Endothelial cell of hepatic sinusoid (primary cell): ENCODE measurements at regions not wholly inside any gene's neighbourhood (a gene's known extent, or its start where the extent isn't known, plus 50 kb on each side); places are given as distances from the start of the nearest gene placed in this dataset.
"Not testable (repeated sequence)": the region's sequence is repeated elsewhere in the genome, so short reads cannot be mapped to it uniquely, and the experiment has no call there.

Experiments used
- in situ Hi-C: cut with HindIII; loops from 2 replicates; pipeline ENCODE4 v1.10.0; 2017; ENCODE audit warnings: low sequenced_read_pairs

DNA sequence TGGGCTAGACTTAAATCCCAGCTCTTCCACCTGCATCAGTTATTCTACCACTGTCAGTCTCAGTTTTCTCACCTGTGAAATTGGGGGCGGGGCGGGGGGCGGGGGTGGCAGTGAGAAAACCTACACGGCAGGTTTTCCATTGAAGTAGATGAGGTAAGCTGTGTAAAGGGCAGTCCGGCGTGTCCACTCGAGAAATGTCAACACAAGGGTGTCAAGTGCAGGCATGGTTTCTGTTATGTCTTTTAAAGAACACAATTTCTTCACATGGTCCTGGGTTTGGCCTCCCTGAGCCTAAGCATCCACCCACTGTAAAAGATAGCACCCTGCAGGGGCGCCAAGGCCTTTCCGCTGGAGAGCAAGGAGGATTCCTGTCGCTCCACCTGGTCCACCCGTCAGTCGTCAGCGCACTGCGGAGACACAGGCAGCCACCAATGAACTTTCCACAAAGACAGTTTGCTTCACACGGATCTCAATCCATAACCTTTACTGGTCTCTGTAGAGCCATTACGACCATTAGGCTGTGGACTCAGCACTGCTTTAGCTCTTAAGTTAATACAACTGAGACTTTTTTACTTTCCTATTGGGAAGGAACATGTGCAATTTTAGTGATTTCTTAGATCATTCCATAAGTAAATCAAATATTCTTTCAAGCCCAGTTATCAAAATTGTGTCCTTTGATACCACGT lies 99.5 kb upstream of the FOXB1 start:
- in situ Hi-C loops = no loop called here

DNA sequence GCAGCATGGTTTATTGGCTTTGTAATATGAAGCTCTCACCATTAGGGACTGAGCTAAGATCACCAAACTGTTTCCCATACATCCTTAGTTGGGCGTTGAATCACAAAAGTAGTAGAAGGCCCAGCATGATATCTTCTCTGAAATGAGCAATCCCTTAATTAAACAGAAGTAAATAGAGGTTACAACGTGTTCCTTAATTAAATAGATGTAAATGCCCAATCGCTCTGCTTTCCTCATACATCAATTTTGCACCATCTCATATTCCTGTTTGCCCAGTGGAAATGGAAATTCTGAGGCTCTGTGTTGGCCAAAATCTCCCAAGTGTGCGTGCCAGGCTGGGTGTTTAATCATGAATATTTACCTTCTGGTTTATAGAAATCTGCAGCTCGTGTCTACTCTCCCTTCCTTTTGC lies 107.4 kb upstream of the FOXB1 start:
- in situ Hi-C loops = no loop called here

DNA sequence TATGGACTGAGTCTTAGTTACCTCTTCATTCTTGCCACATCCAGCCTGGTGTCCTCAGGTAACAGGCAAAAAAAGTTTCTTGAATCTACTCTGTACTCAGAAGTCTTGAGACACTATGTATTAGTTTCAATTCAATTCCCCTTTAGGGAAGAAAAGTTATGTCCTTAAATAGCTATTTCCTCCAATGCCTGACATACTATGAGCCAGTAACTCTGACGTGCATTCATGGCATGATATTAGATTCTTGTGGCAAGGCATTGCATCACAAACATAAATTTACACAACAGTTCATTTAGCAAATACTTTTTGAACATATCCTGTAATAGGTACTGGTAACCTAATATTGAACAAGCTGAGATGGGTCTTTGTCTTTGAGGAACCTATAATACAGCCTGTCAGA lies 109.3 kb upstream of the FOXB1 start:
- in situ Hi-C loops = loop anchor here (5.0 kb wide), 1 partner anchor 87 kb away; no protein-coding TSS in a partner anchor

DNA sequence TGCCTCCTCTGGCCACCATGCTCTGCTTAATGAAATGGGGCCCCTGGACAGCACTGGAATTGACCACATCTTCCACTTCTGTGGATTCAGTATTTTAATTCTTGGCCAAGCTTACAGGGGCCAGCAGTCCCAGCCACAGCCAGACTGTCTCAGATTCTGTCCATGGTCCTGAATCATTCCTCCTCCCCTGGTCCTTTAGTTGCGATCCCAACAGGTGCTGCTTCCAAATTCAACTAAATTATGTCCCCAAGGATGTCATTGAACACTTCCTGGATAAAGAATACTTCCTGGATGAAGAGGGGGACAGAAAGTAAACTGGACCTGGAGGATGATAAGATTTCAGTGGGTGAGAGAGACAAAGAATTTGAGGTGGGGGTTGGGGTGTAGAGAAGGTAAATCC lies 111.1 kb upstream of the FOXB1 start:
- in situ Hi-C loops = loop anchor here (5.0 kb wide), 1 partner anchor 89 kb away; no protein-coding TSS in a partner anchor

DNA sequence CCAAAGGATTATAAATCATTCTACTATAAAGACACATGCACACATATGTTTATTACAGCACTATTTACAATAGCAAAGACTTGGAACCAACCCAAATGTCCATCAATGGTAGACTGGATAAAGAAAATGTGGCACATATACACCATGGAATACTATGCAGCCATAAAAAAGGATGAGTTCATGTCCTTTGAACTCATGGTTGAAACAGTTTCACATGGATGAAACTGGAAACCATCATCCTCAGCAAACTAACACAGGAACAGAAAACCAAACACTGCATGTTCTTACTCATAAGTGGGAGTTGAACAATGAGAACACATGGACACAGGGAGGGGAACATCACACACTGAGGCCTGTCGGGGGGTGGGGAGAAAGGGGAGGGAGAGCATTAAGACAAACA lies 116.2 kb upstream of the FOXB1 start:
- in situ Hi-C loops = not testable (repeated sequence)

DNA sequence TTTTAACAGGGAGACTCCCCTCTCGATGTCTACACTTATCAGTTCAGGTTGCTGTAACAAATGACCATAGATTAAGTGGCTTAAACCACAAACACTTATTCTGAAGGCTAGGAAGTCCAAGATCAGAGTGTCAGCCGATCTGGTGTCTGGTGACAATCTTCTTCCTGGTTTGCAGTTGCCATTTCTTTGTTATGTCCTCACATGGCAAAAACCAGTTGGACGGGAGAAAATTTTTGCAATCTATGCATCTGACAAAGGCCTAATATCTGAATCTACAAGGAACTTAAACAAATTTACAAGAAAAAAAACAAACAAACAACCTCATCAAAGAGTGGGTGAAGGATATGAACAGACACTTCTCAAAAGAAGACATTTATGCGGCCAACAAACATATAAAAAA lies 116.9 kb upstream of the FOXB1 start:
- in situ Hi-C loops = no loop called here

DNA sequence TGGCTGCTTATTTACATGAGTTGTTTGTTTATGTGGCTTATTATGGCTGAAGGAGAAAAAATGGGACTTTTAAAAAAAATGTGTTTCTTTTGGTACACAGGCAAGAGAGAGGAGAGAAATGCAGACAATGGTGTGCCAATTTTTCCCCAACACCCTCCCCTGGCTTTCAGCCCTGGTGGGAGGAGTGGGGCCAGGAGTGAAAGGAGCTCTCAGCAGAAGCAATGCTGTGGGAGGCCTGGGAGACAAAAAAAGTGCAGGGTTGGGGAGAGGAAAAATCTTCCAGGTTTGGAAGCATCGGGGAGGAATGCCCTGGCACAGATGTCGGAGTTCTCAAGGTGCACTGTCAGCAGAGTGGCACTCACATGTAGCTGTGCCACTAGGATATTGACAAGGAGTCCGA lies 117.7 kb upstream of the FOXB1 start:
- in situ Hi-C loops = no loop called here

DNA sequence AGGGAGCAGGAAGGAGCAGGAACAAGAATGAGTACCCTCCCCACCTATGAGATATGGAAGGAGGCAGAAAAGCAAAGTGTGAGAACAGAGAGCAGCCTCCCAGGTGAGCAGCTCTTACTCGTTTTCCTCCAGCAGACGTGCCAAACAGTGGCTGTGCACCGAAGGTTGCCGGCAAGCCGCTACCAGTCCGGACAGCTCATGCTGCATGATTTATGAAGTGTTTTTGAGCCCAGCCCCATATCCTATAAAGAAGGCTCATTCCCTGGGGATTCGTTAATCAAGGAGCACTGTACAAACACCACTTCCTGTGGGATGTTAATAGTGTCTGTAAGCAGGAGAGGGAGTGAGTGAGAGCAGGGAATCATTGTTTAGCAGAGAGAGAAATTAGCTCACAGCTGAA lies 118.3 kb upstream of the FOXB1 start:
- in situ Hi-C loops = no loop called here

DNA sequence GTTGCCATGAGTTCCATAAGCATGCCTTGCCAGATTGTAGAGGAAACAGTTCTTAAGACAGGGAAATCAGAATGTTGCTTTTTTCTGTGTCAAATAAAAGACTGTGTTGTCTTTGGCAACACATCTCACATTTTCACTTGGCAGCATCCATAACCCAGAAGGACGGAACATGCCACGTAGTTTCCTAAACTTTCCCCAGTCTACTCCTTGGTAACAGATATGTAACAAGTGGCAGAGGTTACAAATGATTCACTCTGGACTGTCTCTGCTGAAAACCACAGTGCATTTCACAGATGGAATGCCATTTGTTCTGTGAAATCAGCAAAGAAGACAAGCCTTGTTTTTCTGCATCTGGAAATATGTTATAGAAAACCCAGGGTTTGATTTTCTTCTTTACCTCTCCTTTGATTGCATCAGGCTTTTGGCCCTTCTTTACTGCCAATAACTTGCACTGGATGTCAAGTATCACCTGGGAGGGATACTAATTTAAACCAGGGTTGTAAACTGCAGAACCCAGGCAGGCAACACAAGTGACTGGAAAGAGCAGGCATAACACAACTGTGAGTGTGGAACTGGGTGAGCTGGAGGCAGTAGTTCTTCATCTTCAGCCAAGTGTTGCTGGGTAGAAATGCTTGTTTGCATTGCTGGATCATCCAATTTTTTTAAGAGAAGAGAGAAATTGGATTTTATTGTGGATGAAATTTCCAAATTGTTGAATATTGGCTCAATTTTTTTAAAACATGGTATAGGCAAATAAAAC lies 124.4 kb upstream of the FOXB1 start:
- in situ Hi-C loops = no loop called here

DNA sequence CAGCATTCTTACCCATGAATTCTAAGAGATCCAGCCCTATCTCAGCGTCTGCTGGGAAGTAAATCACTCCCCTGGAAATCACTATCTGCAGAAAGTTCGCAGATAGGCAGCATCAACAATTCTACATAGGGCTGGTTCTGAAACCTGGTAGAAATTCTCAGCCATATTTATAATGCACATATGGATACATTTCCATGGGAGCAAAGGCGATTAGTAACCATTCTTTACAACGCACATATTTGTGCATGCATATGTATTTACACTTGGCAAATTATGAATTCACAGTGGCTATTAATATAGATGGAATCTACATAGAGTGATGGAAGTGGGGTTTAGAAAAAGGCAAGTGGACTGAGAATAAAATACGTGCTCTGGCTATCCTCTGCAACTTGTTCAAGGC lies 128.0 kb upstream of the FOXB1 start:
- in situ Hi-C loops = no loop called here

DNA sequence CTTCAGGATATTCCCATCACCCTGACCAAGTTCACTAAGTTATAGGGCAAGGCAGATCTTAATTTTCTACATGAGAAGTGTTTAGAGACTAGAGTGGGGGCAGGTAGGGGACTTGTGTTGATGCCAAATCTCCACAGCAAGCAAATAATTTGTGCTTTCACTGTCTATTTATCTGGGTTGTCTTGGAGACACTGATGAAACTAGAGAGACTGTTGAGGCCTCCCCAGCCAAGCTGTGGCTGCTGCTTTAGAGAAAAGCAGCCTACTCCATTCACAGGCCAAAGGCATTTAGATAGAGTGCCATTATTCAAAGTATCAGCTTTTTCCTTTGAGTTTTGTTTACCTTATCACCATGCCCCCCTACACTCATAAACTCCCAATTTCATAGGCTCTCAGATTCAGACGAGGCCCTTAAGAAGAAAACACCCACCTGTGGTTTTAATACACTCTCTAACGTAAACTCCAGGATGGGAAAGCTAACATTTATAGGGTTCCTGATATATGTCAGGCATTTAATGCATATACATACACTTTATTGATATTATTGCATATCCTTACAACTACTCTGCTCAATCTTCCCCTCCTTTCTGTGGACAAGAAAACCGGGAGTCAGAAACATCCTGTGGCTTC lies 130.4 kb upstream of the FOXB1 start:
- in situ Hi-C loops = no loop called here

DNA sequence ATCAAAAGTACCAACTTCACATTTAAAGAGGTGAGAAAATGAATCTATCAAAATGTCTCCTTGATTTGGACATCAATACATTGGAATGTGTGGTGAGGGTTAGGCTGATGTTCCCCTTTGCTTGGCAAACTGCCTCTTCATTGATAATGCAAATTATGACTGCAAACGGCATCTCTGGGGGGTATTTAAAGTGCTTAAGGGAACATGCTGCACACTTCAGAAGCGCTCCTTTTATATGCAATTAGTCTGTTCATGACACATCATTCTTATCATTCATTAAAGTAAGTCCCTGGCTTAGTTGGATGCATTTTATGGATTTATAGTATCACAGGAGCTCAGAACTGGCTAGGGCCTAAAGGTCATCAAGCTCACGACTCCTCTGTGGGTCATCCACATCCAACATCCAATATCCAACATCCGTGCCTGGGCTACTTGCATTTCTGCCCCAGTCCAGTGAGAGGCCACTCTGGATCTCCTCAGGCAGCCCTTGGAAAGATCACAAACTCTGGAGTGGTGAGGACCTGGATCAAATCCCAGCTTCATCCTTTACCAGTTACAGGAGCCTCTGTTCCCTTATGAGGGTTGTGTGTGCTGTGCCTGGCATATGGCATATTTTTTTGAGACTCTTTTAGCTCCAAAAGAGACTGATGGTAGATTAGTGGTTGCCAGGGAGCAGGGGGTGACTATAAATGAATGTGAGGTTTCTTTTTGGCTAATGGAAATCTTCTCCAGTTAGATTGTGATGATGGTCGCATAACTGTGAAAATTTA lies 136.8 kb upstream of the FOXB1 start:
- in situ Hi-C loops = no loop called here

DNA sequence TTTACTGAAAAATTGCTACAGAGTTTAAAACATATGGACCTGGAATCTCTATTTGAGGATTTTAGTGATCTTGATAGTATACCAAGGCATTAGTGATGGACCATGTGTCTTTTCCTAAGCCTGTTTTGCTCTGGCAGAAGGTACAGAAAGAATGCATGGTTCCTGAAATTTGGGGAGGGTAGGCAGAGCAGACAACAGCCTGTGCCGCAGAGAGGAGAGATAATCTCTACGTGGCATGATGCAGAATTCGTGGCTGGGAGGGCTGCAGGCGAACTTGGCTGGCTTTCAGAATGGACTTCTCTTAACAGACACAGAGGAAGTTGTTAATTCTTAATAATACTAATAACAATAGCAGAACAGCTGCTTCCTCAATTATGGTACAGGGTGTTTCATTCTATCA lies 137.5 kb upstream of the FOXB1 start:
- in situ Hi-C loops = no loop called here

DNA sequence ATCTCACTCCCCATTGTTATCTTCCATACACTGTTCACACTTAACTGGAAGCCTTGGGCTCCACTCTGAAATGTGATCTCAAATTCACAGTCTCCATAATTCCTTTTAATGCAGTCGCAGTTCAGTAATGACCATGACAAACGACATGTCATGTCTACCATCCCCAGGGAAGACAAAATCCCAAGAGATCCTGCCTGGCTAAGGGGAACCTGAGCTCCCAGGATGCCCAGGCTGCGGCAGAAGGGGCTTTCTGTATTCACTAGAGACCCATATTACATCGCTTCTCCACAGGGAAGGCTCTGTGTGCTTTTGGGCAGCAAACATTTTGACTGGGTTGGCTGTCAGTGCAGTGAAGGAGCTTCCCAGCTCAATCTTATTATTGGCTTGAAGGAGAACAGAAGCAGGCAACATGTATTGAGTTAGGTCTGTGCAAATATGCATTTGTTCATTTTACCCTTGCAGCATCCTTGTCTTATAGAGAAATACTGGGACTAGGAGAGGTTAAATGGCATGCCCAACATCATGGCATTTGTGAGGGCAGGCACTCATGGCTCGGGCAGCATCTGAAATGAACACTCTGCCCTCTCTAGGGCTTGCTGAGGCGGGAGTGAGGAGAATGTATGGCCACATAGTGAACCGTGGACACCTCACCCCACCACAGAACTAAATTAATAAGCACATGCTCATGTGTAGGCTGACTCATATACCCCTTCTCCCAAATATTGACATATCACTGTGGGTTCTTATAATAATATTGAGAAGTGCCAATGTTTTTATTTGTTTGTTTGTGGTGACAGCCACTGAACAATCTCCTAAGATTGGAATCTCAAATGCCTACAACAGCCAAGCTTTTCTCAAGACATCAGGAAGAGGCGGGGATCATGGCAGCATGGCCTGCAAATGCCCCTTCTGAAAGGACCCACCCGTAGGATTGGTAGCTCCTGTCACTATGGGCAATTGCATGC lies 141.6 kb upstream of the FOXB1 start:
- in situ Hi-C loops = no loop called here

DNA sequence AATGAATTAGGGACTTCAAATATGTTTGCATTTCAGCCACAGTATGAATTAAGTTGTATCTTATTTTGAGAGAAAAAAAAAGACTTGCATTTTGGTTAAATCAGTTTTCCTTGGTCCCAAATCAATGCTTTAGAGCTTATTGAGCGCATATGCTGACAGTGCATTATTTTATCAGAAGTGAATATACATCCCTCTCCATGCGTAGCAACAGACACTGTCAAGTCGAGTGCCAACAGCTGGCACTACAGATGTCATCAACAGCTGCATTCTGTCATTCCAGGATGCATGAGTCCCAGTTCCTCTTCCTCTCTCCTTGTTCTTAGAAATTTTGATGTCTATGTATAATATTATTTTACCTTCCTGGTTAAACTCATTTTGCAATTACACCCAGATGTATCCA lies 156.1 kb upstream of the FOXB1 start:
- in situ Hi-C loops = no loop called here

DNA sequence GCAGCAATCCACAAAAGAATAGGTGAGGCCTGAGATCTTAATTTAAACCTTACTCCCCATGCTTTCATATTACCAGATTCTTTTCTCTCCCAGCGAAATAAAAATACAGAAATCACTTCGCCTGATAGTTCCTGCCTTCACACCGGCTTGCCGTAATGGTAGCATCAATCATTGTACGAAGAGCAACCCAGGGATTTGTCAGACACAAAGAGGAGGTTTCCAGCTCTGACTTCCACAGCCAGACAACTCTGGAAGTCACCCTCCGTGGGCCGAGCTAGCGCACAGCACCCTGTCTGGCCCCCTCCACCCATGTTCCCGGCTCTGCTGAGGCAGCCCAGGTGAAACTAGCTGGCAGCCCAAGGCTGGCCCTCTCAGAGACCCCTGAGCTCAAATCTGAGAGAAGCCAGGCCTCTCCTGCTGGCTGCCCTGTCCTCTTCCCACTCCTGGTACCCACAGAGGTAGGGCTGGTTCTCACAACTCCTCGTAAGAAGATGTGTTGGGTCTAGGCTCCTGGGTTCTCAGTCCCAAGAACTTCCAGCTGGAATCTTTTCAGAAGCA lies 156.9 kb upstream of the BNIP2 start:
- in situ Hi-C loops = no loop called here

DNA sequence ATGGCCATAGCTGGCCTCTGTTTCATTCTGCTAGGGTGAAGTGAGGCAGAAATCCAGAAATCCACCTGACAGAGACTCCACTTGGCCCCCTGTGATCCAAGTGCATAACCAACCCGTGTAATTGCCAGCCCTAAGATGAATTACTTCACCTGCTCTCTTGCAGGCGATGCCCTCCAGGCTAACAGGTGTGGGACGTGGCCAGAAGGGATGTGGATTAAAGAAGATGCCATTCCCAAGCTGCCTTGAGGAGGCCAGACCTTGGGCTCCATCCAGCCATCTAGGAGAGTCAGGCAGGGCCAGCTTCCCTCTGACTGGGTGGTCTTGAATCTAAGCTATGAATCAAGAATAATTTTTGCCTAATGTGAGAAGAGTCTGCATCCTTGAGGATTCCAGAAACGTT lies 154.5 kb upstream of the BNIP2 start:
- in situ Hi-C loops = no loop called here

DNA sequence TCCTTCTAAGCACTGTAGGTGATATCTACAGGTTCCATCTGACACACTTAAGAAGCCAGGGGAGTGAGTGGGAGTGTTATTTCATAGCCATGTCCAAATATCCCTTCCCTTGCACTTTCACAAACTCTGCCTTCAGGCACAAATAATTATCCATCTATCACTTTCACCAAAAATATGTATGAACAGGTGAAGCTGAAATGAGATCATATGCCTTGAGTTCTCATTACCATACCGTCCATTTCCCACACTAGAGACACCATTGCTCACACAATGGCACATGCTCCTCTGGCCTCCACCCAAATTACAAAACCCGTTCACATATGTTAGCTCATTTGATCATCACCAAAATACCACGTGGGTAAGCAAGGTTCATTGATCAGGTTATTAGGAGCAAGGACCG lies 151.9 kb upstream of the BNIP2 start:
- in situ Hi-C loops = no loop called here

DNA sequence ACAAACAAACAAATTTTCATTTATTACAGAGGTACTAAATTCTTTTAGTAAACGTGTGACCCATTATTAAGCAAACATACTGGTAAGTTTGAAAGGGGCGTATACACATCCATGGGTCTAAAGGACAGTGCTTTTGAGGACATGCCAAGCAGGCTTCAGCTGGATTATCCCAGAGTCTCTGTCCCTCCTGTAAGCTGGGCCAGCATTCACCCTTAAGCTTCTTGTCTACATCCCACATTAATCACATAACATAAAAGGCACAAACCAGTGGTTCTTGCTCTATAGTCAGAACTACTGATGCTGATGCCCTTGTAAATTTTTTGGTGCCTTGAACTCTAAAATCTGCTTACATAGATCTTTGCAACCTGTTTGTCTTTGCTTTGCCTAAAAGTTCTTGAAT lies 150.8 kb upstream of the BNIP2 start:
- in situ Hi-C loops = no loop called here

DNA sequence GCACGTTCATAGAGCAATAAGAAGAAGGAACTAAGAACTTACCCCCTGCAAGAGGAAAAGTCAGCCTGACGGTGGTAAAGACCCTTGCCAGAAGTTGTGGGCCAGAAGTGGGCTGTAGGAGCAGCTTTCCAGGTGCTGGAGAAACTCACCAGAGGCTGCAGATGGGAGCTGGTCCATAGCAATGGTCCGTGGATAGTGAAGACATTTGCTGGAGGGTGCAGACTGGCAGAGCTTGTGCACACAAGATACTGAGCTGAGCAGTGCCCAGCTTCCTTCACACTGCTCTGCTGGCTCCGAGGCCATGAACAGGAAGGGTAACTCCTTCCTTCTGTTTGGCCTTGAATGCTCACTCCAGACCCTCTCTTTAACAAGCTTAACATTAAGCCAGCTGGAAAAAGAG lies 149.8 kb upstream of the BNIP2 start:
- in situ Hi-C loops = no loop called here
